VCaP (cell line): ENCODE measurements at regions not wholly inside any gene's neighbourhood (a gene's known extent, or its start where the extent isn't known, plus 50 kb on each side); places are given as distances from the start of the nearest gene placed in this dataset.

Experiments used
- H3K27ac ChIP-seq: fragments of 450-650 bp; 2 replicates; pipeline ENCODE4 v1.5.1; 2017
- CTCF ChIP-seq: fragments of 450-650 bp; conservative IDR thresholded peaks from 2 replicates; pipeline ENCODE4 v1.5.1; 2017; ENCODE audit warnings: mild to moderate bottlenecking, moderate library complexity

GRCh38 chr2:22221006-22221405, 1097.2 kb downstream of the TDRD15 start:
- H3K27ac ChIP-seq, result no peak overlapping the region
- TF ChIP-seq CTCF, result no peak

- no peak for TF ChIP-seq CTCF
- no peak overlapping the region for H3K27ac ChIP-seq
Measured at GRCh38 chr2:22238967-22239366, 1115.2 kb downstream of the TDRD15 start.

DNA sequence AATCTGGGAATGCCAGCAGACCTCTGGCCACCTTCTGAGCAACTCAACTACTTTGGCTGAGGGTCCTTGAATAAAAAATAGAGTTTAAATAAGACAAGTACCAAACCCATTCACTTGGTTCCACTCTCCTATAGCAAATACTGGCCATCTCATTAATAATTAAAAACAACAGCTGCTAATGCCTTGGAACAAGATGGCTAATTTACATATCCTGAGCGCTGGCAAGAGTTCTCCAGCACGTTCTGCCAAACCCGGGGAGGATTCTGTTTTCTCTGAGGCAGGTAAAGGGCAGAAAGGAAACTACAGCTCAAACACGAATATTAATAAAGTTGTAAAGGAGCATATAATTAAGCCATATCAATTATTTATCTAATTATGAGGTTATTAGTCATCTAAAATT, 1123.7 kb downstream of the TDRD15 start:
- H3K27ac ChIP-seq, result no peak overlapping the region

DNA sequence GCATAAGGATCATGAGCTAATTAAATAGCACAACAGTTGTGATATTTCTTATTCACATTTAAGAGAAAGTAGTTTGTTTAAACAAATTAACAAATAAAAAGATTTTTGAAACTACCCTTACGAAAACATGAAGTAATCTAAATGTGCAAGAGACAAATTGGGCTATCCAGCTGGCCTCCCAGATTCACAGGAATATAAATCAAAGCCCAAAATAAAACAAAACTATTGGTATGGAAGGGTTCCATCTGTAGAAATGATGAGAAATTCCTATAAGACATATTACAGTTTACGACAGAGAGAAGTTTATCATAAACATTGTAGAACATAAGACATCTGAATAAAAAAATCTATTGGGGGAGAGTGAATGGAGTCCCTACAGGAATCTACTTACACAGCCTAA, 1125.1 kb downstream of the TDRD15 start:
- H3K27ac ChIP-seq, result no peak overlapping the region
- no peak for TF ChIP-seq CTCF

More for the DNA sequence above, 1123.7 kb downstream of the TDRD15 start:
- no peak for TF ChIP-seq CTCF

GRCh38 chr2:22253171-22253570, 1129.4 kb downstream of the TDRD15 start:
- H3K27ac ChIP-seq, result no peak overlapping the region
- no peak for TF ChIP-seq CTCF

DNA sequence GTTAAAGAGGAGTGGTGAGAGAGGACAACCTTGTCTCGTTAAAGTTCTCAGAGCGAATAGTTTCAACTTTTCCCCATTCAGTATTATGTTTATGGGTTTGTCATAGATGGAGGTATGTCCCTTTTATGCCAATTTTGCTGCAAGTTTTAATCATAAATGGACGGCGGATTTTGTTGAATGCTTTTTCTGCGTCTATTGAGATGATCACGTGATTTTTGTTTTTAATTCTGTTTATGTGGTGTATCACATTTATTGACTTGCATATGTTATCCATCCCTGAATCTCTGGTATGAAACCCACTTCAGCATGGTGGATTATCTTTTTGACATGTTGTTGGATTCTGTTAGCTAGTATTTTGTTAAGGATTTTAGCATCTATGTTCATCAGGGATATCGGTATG, 1123.8 kb upstream of the KLHL29 start:
- no peak for TF ChIP-seq CTCF
- no peak overlapping the region for H3K27ac ChIP-seq

DNA sequence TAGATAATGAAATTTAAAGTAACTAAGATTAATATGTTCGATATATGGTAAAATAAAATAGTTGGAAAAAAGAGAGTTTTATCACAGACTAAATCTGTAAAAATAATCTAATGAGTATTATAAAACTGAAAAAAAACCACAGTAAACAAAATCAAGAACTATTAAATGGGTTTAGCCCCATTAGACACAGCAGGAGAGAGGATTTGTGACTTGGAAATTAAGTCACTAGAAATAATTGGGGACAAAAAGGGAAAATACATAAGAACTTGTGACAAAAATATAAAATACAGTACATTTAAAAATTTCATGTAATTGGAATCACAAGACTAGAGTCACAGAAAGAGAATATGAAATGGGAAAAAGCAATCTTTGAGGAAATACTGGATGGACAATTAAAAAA, 1114.6 kb upstream of the KLHL29 start:
- no peak overlapping the region for H3K27ac ChIP-seq
- no peak for TF ChIP-seq CTCF

DNA sequence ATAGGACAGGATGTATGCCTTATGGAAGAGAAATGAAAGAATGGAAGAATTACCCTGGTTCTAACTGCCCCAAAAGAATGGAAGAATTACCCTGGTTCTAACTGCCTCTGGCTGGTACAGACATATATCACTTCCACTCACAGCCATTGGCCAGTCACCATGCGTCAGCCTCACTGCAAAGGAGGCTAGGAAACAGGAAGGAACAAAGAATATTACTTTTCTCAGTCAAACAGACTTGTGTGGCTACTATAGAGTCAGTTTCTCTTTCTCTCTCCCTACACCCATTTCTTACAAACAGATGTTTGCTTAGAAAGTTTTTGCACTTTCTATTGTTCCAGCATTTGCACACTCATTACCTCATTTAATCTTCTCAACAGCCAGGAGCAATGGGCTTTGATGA, 1111.1 kb upstream of the KLHL29 start:
- H3K27ac ChIP-seq, result no peak overlapping the region
- TF ChIP-seq CTCF, result no peak
